T-helper 9 cell (primary cell): ENCODE measurements at regions not wholly inside any gene's neighbourhood (a gene's known extent, or its start where the extent isn't known, plus 50 kb on each side); places are given as distances from the start of the nearest gene placed in this dataset.

Source experiments
- DNase-seq: peaks from one replicate; pipeline ENCODE4 v3.0.0-alpha.2; 2020

- no peak for DNase-seq
Measured at GRCh38 chr16:73737637-73738036, 559.0 kb upstream of the PSMD7 start.

- DNase-seq: no peak
Measured at GRCh38 chr16:73735954-73736353, 560.7 kb upstream of the PSMD7 start.

GRCh38 chr16:73735018-73735417 is 561.6 kb upstream of the PSMD7 start:
- no peak for DNase-seq

- DNase-seq: no peak
Measured at GRCh38 chr16:73732681-73733080, 563.9 kb upstream of the PSMD7 start.

- no peak for DNase-seq
Measured at GRCh38 chr16:73732143-73732542, 564.5 kb upstream of the PSMD7 start.

- no peak for DNase-seq
Measured at GRCh38 chr16:73730481-73731090, 566.0 kb upstream of the PSMD7 start.

- DNase-seq: no peak
Measured at GRCh38 chr16:73725156-73725555, 571.5 kb upstream of the PSMD7 start.

GRCh38 chr16:73724503-73724902 is 572.1 kb upstream of the PSMD7 start:
- no peak for DNase-seq

GRCh38 chr16:73717266-73717974 is 579.2 kb upstream of the PSMD7 start:
- DNase-seq: no peak

- DNase-seq: no peak
Measured at GRCh38 chr16:73714976-73715375, 581.6 kb upstream of the PSMD7 start.

GRCh38 chr16:73713778-73714495 is 582.7 kb upstream of the PSMD7 start:
- DNase-seq: no peak

- DNase-seq: no peak
Measured at GRCh38 chr16:73713251-73713650, 583.4 kb upstream of the PSMD7 start.

- no peak for DNase-seq
Measured at GRCh38 chr16:73711406-73712080, 585.1 kb upstream of the PSMD7 start.

- no peak for DNase-seq
Measured at GRCh38 chr16:73710526-73710925, 586.1 kb upstream of the PSMD7 start.

- no peak for DNase-seq
Measured at GRCh38 chr16:73707863-73708262, 588.8 kb upstream of the PSMD7 start.

- DNase-seq: no peak
Measured at GRCh38 chr16:73703891-73704290, 592.7 kb upstream of the PSMD7 start.

GRCh38 chr16:73697336-73697735 is 599.3 kb upstream of the PSMD7 start:
- no peak for DNase-seq

- no peak for DNase-seq
Measured at GRCh38 chr16:73692861-73693260, 603.8 kb upstream of the PSMD7 start.

- no peak for DNase-seq
Measured at GRCh38 chr16:73683804-73684203, 612.8 kb upstream of the PSMD7 start.

GRCh38 chr16:73672135-73672534 is 624.2 kb upstream of the ZFHX3 start:
- DNase-seq: no peak

- DNase-seq: no peak
Measured at GRCh38 chr16:73670836-73671820, 623.2 kb upstream of the ZFHX3 start.
